Glutamatergic neuron (in vitro differentiated cells): ENCODE measurements at regions not wholly inside any gene's neighbourhood (a gene's known extent, or its start where the extent isn't known, plus 50 kb on each side); places are given as distances from the start of the nearest gene placed in this dataset.

Experiments used
- DNase-seq: peaks from one replicate; pipeline ENCODE4 v3.0.0; 2022
- H3K27ac Mint-ChIP-seq: one replicate; pipeline ENCODE4 v1.8.0; 2020; ENCODE audit warnings: mild to moderate bottlenecking, mixed read lengths, inconsistent platforms; ENCODE audit not compliant: unreplicated experiment
- H3K27me3 Mint-ChIP-seq: one replicate; pipeline ENCODE4 v1.8.0; 2020; ENCODE audit warnings: mild to moderate bottlenecking, moderate library complexity, mixed read lengths, inconsistent platforms; ENCODE audit not compliant: unreplicated experiment
- H3K36me3 Mint-ChIP-seq: one replicate; pipeline ENCODE4 v1.8.0; 2020; ENCODE audit warnings: mild to moderate bottlenecking, mixed read lengths, inconsistent platforms; ENCODE audit not compliant: unreplicated experiment
- H3K4me1 Mint-ChIP-seq: one replicate; pipeline ENCODE4 v1.8.0; 2020; ENCODE audit warnings: mild to moderate bottlenecking, low read depth, mixed read lengths, inconsistent platforms; ENCODE audit not compliant: unreplicated experiment
- H3K4me3 Mint-ChIP-seq: one replicate; pipeline ENCODE4 v1.8.0; 2020; ENCODE audit warnings: mild to moderate bottlenecking, mixed read lengths, inconsistent platforms; ENCODE audit not compliant: unreplicated experiment
- H3K9me3 Mint-ChIP-seq: one replicate; pipeline ENCODE4 v1.8.0; 2020; ENCODE audit warnings: mild to moderate bottlenecking, moderate library complexity, mixed read lengths, inconsistent platforms; ENCODE audit not compliant: unreplicated experiment
- CTCF ChIP-seq: fragments of 200-600 bp; sonication (generic); IDR thresholded peaks from one replicate; pipeline ENCODE4 v1.5.0; 2021; ENCODE audit not compliant: partially characterized antibody, unreplicated experiment

GRCh38 chr10:108104551-108105156 lies 940.1 kb upstream of the SORCS1 start:
- peaks cover 2% of the 10 kb centered on the region for H3K27me3 Mint-ChIP-seq
- H3K27ac Mint-ChIP-seq: no peak overlapping the region
- H3K4me1 Mint-ChIP-seq: no peaks in the 10 kb centered on the region
- H3K4me3 Mint-ChIP-seq: no peak overlapping the region
- H3K36me3 Mint-ChIP-seq: no peaks in the 10 kb centered on the region
- no peaks in the 10 kb centered on the region for H3K9me3 Mint-ChIP-seq
- no peak for DNase-seq
- no peak for TF ChIP-seq CTCF

GRCh38 chr10:108097258-108097657 lies 932.8 kb upstream of the SORCS1 start:
- H3K4me3 Mint-ChIP-seq: no peak overlapping the region
- DNase-seq: no peak
- no peaks in the 10 kb centered on the region for H3K27me3 Mint-ChIP-seq
- H3K9me3 Mint-ChIP-seq: no peaks in the 10 kb centered on the region
- no peak for TF ChIP-seq CTCF
- no peaks in the 10 kb centered on the region for H3K4me1 Mint-ChIP-seq
- no peaks in the 10 kb centered on the region for H3K36me3 Mint-ChIP-seq
- no peak overlapping the region for H3K27ac Mint-ChIP-seq

GRCh38 chr10:108095932-108096925 lies 931.7 kb upstream of the SORCS1 start:
- DNase-seq: no peak
- H3K4me1 Mint-ChIP-seq: no peaks in the 10 kb centered on the region
- no peak overlapping the region for H3K27ac Mint-ChIP-seq
- H3K36me3 Mint-ChIP-seq: no peaks in the 10 kb centered on the region
- no peak overlapping the region for H3K4me3 Mint-ChIP-seq
- no peaks in the 10 kb centered on the region for H3K27me3 Mint-ChIP-seq
- no peaks in the 10 kb centered on the region for H3K9me3 Mint-ChIP-seq
- TF ChIP-seq CTCF: no peak

GRCh38 chr10:108090476-108091215 lies 926.1 kb upstream of the SORCS1 start:
- Mint-ChIP-seq H3K27ac (no peak overlapping the region), H3K36me3 (peaks cover 4% of the 10 kb centered on the region), H3K4me3 (no peak overlapping the region), H3K4me1 (no peaks in the 10 kb centered on the region), H3K9me3 (peaks cover 3% of the 10 kb centered on the region), H3K27me3 (peaks cover 5% of the 10 kb centered on the region)
- no peak for DNase-seq
- TF ChIP-seq CTCF: no peak
